GM12864 (cell line): ENCODE measurements at regions not wholly inside any gene's neighbourhood (a gene's known extent, or its start where the extent isn't known, plus 50 kb on each side); places are given as distances from the start of the nearest gene placed in this dataset.

Experiments used
- DNase-seq: peaks from one replicate; pipeline ENCODE4 v3.0.0-alpha.2; 2011; ENCODE audit warnings: low read depth
- H3K4me3 ChIP-seq: 2 replicates; pipeline ENCODE4 v1.5.1; 2011; ENCODE audit warnings: mild to moderate bottlenecking, low read depth, low read length, control low read depth
- TF ChIP-seq, protein P1 (sequence below): IDR thresholded peaks from 2 replicates; pipeline ENCODE4 v1.5.1; 2011; ENCODE audit warnings: low read depth, mild to moderate bottlenecking, moderate library complexity, low read length, control low read depth, inconsistent platforms; ENCODE audit errors: missing control alignments

DNA sequence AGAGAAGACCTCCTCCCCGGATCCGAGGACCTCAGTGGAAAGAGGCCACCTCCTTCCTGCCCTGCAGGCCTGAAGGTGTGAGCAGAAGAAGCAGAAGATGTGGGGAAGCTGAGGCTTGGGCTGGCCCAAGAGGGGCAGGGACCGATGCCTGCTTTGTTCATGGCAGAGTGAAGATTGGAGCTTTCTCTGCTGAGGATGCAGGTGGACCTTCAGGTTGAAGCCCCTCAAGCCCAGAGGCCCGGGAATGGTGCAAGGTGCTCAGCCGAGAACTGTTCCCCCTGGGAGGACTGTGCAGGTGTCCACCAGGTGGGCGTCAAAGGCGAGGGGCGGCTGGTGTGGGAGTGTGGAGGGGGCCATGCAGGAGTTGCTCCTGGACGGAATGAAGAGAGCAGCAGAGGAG, 277.9 kb upstream of the IRX2 start:
- TF ChIP-seq, protein P1, sequence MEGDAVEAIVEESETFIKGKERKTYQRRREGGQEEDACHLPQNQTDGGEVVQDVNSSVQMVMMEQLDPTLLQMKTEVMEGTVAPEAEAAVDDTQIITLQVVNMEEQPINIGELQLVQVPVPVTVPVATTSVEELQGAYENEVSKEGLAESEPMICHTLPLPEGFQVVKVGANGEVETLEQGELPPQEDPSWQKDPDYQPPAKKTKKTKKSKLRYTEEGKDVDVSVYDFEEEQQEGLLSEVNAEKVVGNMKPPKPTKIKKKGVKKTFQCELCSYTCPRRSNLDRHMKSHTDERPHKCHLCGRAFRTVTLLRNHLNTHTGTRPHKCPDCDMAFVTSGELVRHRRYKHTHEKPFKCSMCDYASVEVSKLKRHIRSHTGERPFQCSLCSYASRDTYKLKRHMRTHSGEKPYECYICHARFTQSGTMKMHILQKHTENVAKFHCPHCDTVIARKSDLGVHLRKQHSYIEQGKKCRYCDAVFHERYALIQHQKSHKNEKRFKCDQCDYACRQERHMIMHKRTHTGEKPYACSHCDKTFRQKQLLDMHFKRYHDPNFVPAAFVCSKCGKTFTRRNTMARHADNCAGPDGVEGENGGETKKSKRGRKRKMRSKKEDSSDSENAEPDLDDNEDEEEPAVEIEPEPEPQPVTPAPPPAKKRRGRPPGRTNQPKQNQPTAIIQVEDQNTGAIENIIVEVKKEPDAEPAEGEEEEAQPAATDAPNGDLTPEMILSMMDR, result no peak
- no peak for DNase-seq
- no peak overlapping the region for H3K4me3 ChIP-seq

DNA sequence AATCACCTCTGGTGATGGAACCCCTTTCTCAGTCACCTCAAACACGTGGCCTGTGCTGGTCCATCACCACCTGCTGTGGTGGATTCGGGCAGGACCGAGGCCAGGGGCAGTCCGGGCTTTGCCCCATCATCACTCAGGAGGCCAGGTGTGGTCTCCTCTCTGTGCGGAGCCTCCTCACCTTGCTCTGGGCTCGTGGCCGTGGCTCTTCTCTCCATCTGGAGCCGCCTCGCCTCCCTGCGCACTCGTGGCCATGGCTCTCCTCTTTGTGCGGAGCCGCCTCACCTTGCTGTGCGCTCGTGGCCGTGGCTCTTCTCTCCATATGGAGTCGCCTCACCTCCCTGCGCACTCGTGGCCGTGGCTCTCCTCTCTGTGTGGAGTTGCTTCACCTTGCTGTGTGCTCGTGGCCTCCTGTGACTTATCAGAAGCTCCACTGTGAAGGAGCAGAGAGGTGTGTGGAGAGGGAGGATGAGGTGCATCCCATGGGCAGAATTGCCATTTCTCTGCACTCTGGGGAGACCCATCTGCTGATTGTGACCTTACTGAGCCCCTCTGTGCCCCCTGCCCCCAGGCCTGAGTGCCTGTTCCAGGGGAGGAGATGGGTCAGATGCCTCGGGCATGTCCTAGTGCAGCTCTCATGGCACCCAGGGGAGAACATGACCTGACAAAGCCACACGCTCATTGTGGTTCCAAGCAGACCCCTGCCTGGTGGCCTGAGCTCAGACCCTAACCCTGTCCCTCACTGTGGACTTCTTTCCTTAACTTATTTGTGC, 276.6 kb upstream of the IRX2 start:
- TF ChIP-seq, protein P1, result no peak
- DNase-seq, result no peak

DNA sequence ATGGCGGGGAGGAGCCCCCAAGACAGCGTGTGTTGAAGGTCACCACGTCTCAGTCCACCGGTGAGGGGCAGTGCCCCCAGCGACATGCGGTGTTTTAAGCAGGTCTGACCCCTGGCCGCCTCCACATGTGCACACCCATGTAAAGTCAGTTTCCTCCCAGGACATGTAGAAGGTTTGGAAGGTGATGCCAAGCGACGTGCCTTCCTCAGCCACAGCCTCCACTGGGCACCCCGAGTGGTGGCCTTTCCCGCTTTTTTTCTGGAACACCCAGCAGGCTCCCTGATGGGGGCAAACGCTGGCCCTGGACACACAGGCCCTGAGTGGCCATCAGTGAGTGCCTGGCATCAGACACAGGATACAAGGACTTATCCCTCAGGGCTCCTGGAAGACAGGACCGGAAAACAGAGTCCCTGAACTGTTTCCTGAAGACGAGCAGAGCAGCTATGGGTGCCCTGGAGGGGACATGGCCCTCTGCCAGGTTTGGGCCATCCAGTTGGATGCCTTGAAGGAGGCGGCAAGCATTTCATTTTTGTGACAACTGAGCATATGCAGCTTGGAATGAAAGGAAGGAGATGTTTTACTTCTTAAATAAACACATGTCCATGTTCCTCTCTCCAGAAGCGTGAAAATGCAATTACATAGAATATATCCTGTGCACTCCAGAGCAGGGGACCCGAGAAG, 275.8 kb upstream of the IRX2 start:
- H3K4me3 ChIP-seq, result no peak overlapping the region
- TF ChIP-seq, protein P1, result no peak
- no peak for DNase-seq

More for the DNA sequence above, 276.6 kb upstream of the IRX2 start:
- no peak overlapping the region for H3K4me3 ChIP-seq

DNA sequence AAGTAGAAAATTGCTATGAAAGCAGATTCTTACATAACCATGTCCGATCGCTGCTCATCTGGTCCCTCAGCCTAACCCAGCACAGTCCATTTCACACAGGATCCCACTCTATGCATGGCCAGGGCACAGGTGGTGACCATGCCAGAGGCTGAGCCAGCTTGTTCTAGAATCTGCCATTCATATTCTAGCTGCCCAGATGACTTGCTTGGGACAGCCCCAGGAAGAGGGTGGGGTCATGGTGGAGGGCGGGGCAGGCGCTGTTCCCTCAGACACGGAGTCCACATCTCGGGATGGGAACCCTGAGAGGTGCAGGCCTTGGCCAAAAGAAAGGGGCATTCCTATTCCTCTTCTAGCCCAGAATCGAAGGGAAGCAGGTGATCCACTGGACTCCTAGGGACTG, 275.2 kb upstream of the IRX2 start:
- no peak for DNase-seq
- TF ChIP-seq, protein P1, result no peak
- H3K4me3 ChIP-seq, result no peak overlapping the region

DNA sequence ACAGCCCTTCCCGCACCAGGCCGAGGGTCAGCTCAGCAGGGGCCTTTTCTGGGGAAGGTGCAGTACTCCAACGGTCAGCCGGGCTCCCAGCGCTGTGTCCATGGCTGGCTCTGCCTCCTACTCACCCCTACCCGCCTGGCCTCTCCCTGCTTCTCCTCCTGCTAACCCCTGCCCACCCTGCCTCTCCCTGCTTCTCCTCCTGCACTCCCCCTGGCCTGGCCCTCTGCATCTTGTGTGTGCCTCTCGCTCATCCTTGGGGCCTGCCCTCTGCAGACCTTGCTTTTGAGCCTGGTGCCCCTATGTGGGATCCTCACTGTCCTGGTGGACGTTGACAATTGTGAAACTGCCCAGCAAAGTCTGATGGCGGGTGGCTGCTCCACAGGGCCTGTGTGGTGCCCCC, 274.6 kb upstream of the IRX2 start:
- TF ChIP-seq, protein P1, result no peak
- no peak overlapping the region for H3K4me3 ChIP-seq
- DNase-seq, result no peak

DNA sequence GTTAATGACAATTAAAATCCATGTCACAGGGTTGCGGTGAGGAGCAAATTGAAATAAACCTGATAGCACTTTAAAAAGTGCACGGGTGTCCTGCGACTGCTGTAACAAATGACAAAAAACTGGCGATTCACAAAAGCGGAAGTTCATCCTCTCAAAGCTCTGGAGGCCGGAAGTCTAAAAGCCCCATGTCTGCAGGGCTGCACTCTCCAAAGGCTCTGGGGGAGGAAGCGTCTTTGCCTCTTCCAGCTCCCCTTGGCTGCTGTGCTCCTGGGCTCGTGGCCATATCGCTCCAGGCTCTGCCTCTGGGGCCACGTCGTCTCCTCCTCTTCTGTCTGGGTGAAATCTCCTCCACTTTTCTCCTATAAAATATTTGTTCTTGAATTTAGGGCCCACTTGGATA, 273.9 kb upstream of the IRX2 start:
- H3K4me3 ChIP-seq, result no peak overlapping the region
- no peak for DNase-seq
- TF ChIP-seq, protein P1, result no peak
